ENCODE measurements at regions not wholly inside any gene's neighbourhood (a gene's known extent, or its start where the extent isn't known, plus 50 kb on each side); places are given as distances from the start of the nearest gene placed in this dataset.

GRCh38 chr7:79833616-79834015 lies 301.0 kb upstream of the GNAI1 start:
- H3K4me3 ChIP-seq (ENCODE audit: low read length), result no peak overlapping the region
- no peak for TF ChIP-seq CTCF (conservative IDR thresholded peaks at IDR 0.05; ENCODE audit: low read length)
- DNase-seq (ENCODE audit: low read depth), result no peak

DNA sequence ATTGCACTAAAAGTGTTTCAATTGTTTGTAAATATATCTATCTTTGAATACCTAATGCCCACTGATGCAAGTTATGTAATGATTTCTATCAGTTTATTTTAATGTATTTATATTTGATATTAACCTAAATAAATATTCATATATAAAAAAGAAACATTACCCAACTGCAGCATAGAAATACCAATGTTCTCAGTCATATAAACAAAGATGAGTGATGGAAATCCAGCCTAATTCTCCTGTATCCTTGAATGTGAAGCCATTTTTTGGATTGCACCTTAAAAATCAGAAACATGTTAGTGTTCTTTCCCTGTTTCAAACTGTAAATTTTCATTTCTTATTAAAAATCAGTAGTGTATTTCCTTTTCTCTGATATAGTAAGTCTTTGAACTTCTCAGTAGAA lies 305.8 kb upstream of the GNAI1 start:
- TF ChIP-seq CTCF (conservative IDR thresholded peaks at IDR 0.05; ENCODE audit: low read length), result no peak
- DNase-seq (ENCODE audit: low read depth), result no peak
- H3K4me3 ChIP-seq (ENCODE audit: low read length), result no peak overlapping the region

- no peak overlapping the region for H3K4me3 ChIP-seq (ENCODE audit: low read length)
- TF ChIP-seq CTCF (conservative IDR thresholded peaks at IDR 0.05; ENCODE audit: low read length), result no peak
- peak; percentile 64 for DNase-seq (ENCODE audit: low read depth)
Measured at GRCh38 chr7:79823246-79823951, 311.2 kb upstream of the GNAI1 start.

DNA sequence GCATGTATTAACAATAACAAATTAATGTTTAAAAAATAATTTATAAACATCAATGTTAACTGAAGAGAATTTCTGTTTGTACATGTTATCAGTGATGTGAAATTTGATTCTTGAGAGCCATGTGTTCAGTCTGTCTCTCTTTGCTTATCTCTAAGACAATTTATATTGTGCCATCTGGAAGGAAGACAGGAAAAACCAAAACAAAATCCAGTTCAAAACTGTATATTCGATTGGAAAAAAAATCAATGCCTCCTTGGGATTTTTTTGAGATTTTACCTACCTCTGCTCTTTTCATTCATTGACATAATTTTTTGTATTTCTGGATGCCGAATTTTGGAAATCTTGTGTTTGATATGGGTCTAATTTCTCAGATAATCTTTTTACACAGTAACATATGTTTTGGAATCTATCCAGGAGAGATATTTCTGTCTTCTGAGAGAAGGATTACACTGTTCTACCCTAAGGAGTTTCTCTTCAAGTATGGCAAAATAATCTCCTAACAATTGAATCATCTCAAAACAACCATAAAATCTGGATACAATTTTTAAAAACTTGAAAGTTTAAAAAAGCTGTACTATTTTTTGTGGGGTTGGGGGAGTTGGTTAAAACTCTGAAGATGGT lies 311.9 kb upstream of the GNAI1 start:
- no peak for TF ChIP-seq CTCF (conservative IDR thresholded peaks at IDR 0.05; ENCODE audit: low read length)
- DNase-seq (ENCODE audit: low read depth), result no peak
- H3K4me3 ChIP-seq (ENCODE audit: low read length), result no peak overlapping the region

DNA sequence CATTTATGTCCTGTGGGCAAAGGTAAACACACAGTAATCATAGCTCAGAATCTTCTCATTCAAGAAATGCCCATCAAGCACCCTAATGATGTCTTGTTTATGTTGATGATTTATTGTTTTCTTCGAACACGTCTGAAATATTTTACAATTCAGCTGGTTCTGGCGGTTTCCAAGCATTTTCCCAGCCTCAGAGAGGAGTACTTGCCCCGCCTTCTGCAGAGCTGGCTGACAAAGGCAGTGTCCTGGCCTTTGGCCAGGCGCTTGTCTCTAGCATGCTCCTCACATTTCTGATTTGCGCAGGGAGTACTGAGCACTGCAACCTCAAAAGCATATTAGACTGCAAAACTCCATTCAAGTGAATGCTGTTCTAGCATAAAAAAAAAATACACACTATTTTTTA lies 314.2 kb upstream of the GNAI1 start:
- no peak for TF ChIP-seq CTCF (conservative IDR thresholded peaks at IDR 0.05; ENCODE audit: low read length)
- peak; percentile 67 for DNase-seq (ENCODE audit: low read depth)
- no peak overlapping the region for H3K4me3 ChIP-seq (ENCODE audit: low read length)

DNA sequence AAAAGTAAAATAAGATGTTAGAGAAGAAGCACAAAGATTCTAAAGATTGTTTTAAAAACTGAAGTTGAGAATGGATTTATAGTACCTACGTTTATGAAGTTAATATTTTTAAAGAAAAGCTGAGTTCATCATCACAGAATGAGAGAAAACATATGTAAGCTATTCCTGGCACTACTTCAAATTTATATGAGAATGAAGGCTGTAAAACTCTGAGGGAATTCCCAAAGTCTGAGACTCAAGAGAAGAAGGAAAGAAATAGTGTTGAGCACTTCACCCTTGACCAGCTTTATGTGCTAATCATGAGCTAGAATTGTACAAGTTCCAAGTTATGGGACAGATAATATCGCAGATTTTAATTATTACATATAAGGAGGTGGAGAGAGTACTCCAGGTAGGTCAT lies 323.7 kb upstream of the GNAI1 start:
- no peak for TF ChIP-seq CTCF (conservative IDR thresholded peaks at IDR 0.05; ENCODE audit: low read length)
- no peak for DNase-seq (ENCODE audit: low read depth)

GRCh38 chr7:79806161-79806734 lies 328.4 kb upstream of the GNAI1 start:
- no peak overlapping the region for H3K4me3 ChIP-seq (ENCODE audit: low read length)
- TF ChIP-seq CTCF (conservative IDR thresholded peaks at IDR 0.05; ENCODE audit: low read length), result peak; percentile 66
- DNase-seq (ENCODE audit: low read depth), result peak; percentile 43

More for the DNA sequence above, 323.7 kb upstream of the GNAI1 start:
- no peak overlapping the region for H3K4me3 ChIP-seq (ENCODE audit: low read length)
